ENCODE measurements at regions not wholly inside any gene's neighbourhood (a gene's known extent, or its start where the extent isn't known, plus 50 kb on each side); places are given as distances from the start of the nearest gene placed in this dataset.

GRCh38 chr1:218965821-218966220 lies 207.9 kb upstream of the LYPLAL1 start:
- no peak for ATAC-seq (ENCODE audit: poor library complexity)
- intact Hi-C loops (cut with DNase I), result no loop called here

GRCh38 chr1:218967254-218967653 lies 206.4 kb upstream of the LYPLAL1 start:
- no peak for DNase-seq
- intact Hi-C loops (cut with DNase I), result no loop called here
- no peak for ATAC-seq (ENCODE audit: poor library complexity)

More at GRCh38 chr1:218965821-218966220, 207.9 kb upstream of the LYPLAL1 start:
- DNase-seq, result no peak

- DNase-seq (no peak), ATAC-seq (ENCODE audit: poor library complexity) (no peak)
- intact Hi-C loops (cut with DNase I), result no loop called here
Measured at GRCh38 chr1:218967836-218968235, 205.8 kb upstream of the LYPLAL1 start.

GRCh38 chr1:218969006-218969405 lies 204.7 kb upstream of the LYPLAL1 start:
- no peak for DNase-seq
- no peak for ATAC-seq (ENCODE audit: poor library complexity)
- intact Hi-C loops (cut with DNase I), result no loop called here

- no peak for ATAC-seq (ENCODE audit: poor library complexity)
- DNase-seq, result no peak
- intact Hi-C loops (cut with DNase I), result no loop called here
Measured at GRCh38 chr1:218970397-218970990, 203.2 kb upstream of the LYPLAL1 start.

GRCh38 chr1:218971156-218971555 lies 202.5 kb upstream of the LYPLAL1 start:
- DNase-seq, result no peak
- peak; percentile 61 for ATAC-seq (ENCODE audit: poor library complexity)
- intact Hi-C loops (cut with DNase I), result no loop called here

- no peak for ATAC-seq (ENCODE audit: poor library complexity)
- intact Hi-C loops (cut with DNase I), result no loop called here
- DNase-seq, result no peak
Measured at GRCh38 chr1:218980881-218981280, 192.8 kb upstream of the LYPLAL1 start.

GRCh38 chr1:218982482-218982881 lies 191.2 kb upstream of the LYPLAL1 start:
- intact Hi-C loops (cut with DNase I), result no loop called here
- DNase-seq (no peak), ATAC-seq (ENCODE audit: poor library complexity) (no peak)

GRCh38 chr1:218983433-218983832 lies 190.2 kb upstream of the LYPLAL1 start:
- no peak for DNase-seq
- no peak for ATAC-seq (ENCODE audit: poor library complexity)

GRCh38 chr1:218983848-218984247 lies 189.8 kb upstream of the LYPLAL1 start:
- intact Hi-C loops (cut with DNase I), result no loop called here
- no peak for DNase-seq

More at GRCh38 chr1:218983433-218983832, 190.2 kb upstream of the LYPLAL1 start:
- intact Hi-C loops (cut with DNase I), result no loop called here

GRCh38 chr1:218985424-218985984 lies 188.2 kb upstream of the LYPLAL1 start:
- intact Hi-C loops (cut with DNase I), result no loop called here
- ATAC-seq (ENCODE audit: poor library complexity), result no peak
- no peak for DNase-seq

More at GRCh38 chr1:218983848-218984247, 189.8 kb upstream of the LYPLAL1 start:
- no peak for ATAC-seq (ENCODE audit: poor library complexity)

- no peak for DNase-seq
- intact Hi-C loops (cut with DNase I), result no loop called here
- no peak for ATAC-seq (ENCODE audit: poor library complexity)
Measured at GRCh38 chr1:218986816-218987215, 186.9 kb upstream of the LYPLAL1 start.

GRCh38 chr1:218990019-218990418 lies 183.7 kb upstream of the LYPLAL1 start:
- no peak for DNase-seq
- ATAC-seq (ENCODE audit: poor library complexity), result no peak
- intact Hi-C loops (cut with DNase I), result no loop called here

- ATAC-seq (ENCODE audit: poor library complexity) (no peak), DNase-seq (no peak)
- intact Hi-C loops (cut with DNase I), result no loop called here
Measured at GRCh38 chr1:218991089-218991488, 182.6 kb upstream of the LYPLAL1 start.

- no peak for DNase-seq
- intact Hi-C loops (cut with DNase I), result no loop called here
- no peak for ATAC-seq (ENCODE audit: poor library complexity)
Measured at GRCh38 chr1:218994615-218995014, 179.1 kb upstream of the LYPLAL1 start.

- ATAC-seq (ENCODE audit: poor library complexity), result no peak
- intact Hi-C loops (cut with DNase I), result no loop called here
- no peak for DNase-seq
Measured at GRCh38 chr1:218995091-218995665, 178.5 kb upstream of the LYPLAL1 start.

- DNase-seq (no peak), ATAC-seq (ENCODE audit: poor library complexity) (no peak)
- intact Hi-C loops (cut with DNase I), result no loop called here
Measured at GRCh38 chr1:218996362-218996761, 177.3 kb upstream of the LYPLAL1 start.

GRCh38 chr1:219000005-219000404 lies 173.7 kb upstream of the LYPLAL1 start:
- DNase-seq, result no peak
- intact Hi-C loops (cut with DNase I), result no loop called here
- ATAC-seq (ENCODE audit: poor library complexity), result no peak

GRCh38 chr1:219000631-219001030 lies 173.0 kb upstream of the LYPLAL1 start:
- intact Hi-C loops (cut with DNase I), result no loop called here
- ATAC-seq (ENCODE audit: poor library complexity), result no peak
- DNase-seq, result no peak

- intact Hi-C loops (cut with DNase I), result no loop called here
- DNase-seq, result no peak
- no peak for ATAC-seq (ENCODE audit: poor library complexity)
Measured at GRCh38 chr1:219010720-219011119, 163.0 kb upstream of the LYPLAL1 start.
